NCI-H2107 treated with DMSO at 0.1 percent for 48 hours (cell line): ENCODE measurements at regions not wholly inside any gene's neighbourhood (a gene's known extent, or its start where the extent isn't known, plus 50 kb on each side); places are given as distances from the start of the nearest gene placed in this dataset.

Experiments used
- DNase-seq: peaks from one replicate; lab custom pipeline; 2025; ENCODE audit not compliant: unreplicated experiment; lab: John Stamatoyannopoulos, UW

GRCh38 chr4:45647823-45648222, 476.0 kb downstream of the GABRG1 start:
- DNase-seq = no peak

GRCh38 chr4:45646885-45647590, 476.8 kb downstream of the GABRG1 start:
- no peak for DNase-seq

- no peak for DNase-seq
Measured at GRCh38 chr4:45640281-45640680, 483.6 kb downstream of the GABRG1 start.

GRCh38 chr4:45638641-45639040, 485.2 kb downstream of the GABRG1 start:
- DNase-seq = no peak

- DNase-seq = no peak
Measured at GRCh38 chr4:45636175-45636574, 487.7 kb downstream of the GABRG1 start.

- no peak for DNase-seq
Measured at GRCh38 chr4:45629717-45630116, 494.1 kb downstream of the GABRG1 start.

GRCh38 chr4:45621971-45622370, 501.9 kb downstream of the GABRG1 start:
- DNase-seq = no peak

GRCh38 chr4:45620808-45621207, 503.0 kb downstream of the GABRG1 start:
- DNase-seq = no peak

- DNase-seq = no peak
Measured at GRCh38 chr4:45596379-45597101, 527.3 kb downstream of the GABRG1 start.

- DNase-seq = no peak
Measured at GRCh38 chr4:45580334-45580733, 543.5 kb downstream of the GABRG1 start.

- DNase-seq = no peak
Measured at GRCh38 chr4:45578874-45579273, 545.0 kb downstream of the GABRG1 start.

- no peak for DNase-seq
Measured at GRCh38 chr4:45576275-45576674, 547.6 kb downstream of the GABRG1 start.

GRCh38 chr4:45569619-45570018, 554.2 kb downstream of the GABRG1 start:
- no peak for DNase-seq

GRCh38 chr4:45568694-45569093, 555.2 kb downstream of the GABRG1 start:
- DNase-seq = no peak

- no peak for DNase-seq
Measured at GRCh38 chr4:45566896-45567603, 556.8 kb downstream of the GABRG1 start.

- no peak for DNase-seq
Measured at GRCh38 chr4:45554423-45554822, 569.4 kb downstream of the GABRG1 start.

- no peak for DNase-seq
Measured at GRCh38 chr4:45550766-45551366, 573.0 kb downstream of the GABRG1 start.

GRCh38 chr4:45539142-45539814, 584.6 kb downstream of the GABRG1 start:
- DNase-seq = no peak

- no peak for DNase-seq
Measured at GRCh38 chr4:45530498-45530897, 593.4 kb downstream of the GABRG1 start.

GRCh38 chr4:45527160-45527559, 596.7 kb downstream of the GABRG1 start:
- no peak for DNase-seq

- DNase-seq = no peak
Measured at GRCh38 chr4:45518832-45519231, 605.0 kb downstream of the GABRG1 start.
